Daoy (cell line): ENCODE measurements at regions not wholly inside any gene's neighbourhood (a gene's known extent, or its start where the extent isn't known, plus 50 kb on each side); places are given as distances from the start of the nearest gene placed in this dataset.
A peak's percentile ranks its signal among the peaks of the same experiment; 100 is the strongest.

Source experiments
- DNase-seq: peaks from one replicate; pipeline ENCODE4 v3.0.0-alpha.2; 2015; ENCODE audit warnings: low read depth

- DNase-seq = no peak
These were observed 211.4 kb upstream of the HS6ST1 start for GRCh38 chr2:128530025-128530573.

GRCh38 chr2:128531856-128532255 is 213.2 kb upstream of the HS6ST1 start:
- DNase-seq = no peak

- DNase-seq = no peak
These were observed 214.4 kb upstream of the HS6ST1 start for GRCh38 chr2:128533101-128533500.

GRCh38 chr2:128534688-128535392 is 216.2 kb upstream of the HS6ST1 start:
- DNase-seq = no peak

GRCh38 chr2:128535953-128536352 is 217.3 kb upstream of the HS6ST1 start:
- DNase-seq = peak; percentile 65

- peak; percentile 92 for DNase-seq
These were observed 218.4 kb upstream of the HS6ST1 start for GRCh38 chr2:128536925-128537620.

- DNase-seq = no peak
These were observed 219.0 kb upstream of the HS6ST1 start for GRCh38 chr2:128537646-128538045.

GRCh38 chr2:128538396-128538795 is 219.7 kb upstream of the HS6ST1 start:
- no peak for DNase-seq

GRCh38 chr2:128540670-128541069 is 222.0 kb upstream of the HS6ST1 start:
- DNase-seq = no peak

GRCh38 chr2:128541448-128541847 is 222.8 kb upstream of the HS6ST1 start:
- DNase-seq = no peak

- no peak for DNase-seq
These were observed 224.4 kb upstream of the HS6ST1 start for GRCh38 chr2:128543036-128543435.

GRCh38 chr2:128543646-128544045 is 225.0 kb upstream of the HS6ST1 start:
- no peak for DNase-seq

GRCh38 chr2:128544321-128545037 is 225.8 kb upstream of the HS6ST1 start:
- no peak for DNase-seq

- no peak for DNase-seq
These were observed 226.4 kb upstream of the HS6ST1 start for GRCh38 chr2:128545085-128545484.

GRCh38 chr2:128545829-128546228 is 227.2 kb upstream of the HS6ST1 start:
- DNase-seq = no peak

- no peak for DNase-seq
These were observed 229.0 kb upstream of the HS6ST1 start for GRCh38 chr2:128547667-128548066.

GRCh38 chr2:128548461-128548891 is 229.8 kb upstream of the HS6ST1 start:
- DNase-seq = no peak

- no peak for DNase-seq
These were observed 230.4 kb upstream of the HS6ST1 start for GRCh38 chr2:128549094-128549493.

GRCh38 chr2:128549646-128550260 is 231.1 kb upstream of the HS6ST1 start:
- DNase-seq = no peak

- DNase-seq = no peak
These were observed 231.7 kb upstream of the HS6ST1 start for GRCh38 chr2:128550389-128550788.

GRCh38 chr2:128550801-128551416 is 232.2 kb upstream of the HS6ST1 start:
- DNase-seq = no peak

- no peak for DNase-seq
These were observed 232.8 kb upstream of the HS6ST1 start for GRCh38 chr2:128551435-128551834.
